B cell (primary cell): ENCODE measurements at regions not wholly inside any gene's neighbourhood (a gene's known extent, or its start where the extent isn't known, plus 50 kb on each side); places are given as distances from the start of the nearest gene placed in this dataset.

Experiments
- CTCF ChIP-seq: fragments of 200-600 bp; IDR thresholded peaks from one replicate; pipeline ENCODE4 v1.8.0; 2022; ENCODE audit warnings: antibody characterized with exemption, mild to moderate bottlenecking
- EZH2 ChIP-seq: IDR thresholded peaks from 2 replicates; pipeline ENCODE4 v1.6.1; 2012; ENCODE audit warnings: borderline replicate concordance, low read depth, mild to moderate bottlenecking, moderate library complexity, low read length; ENCODE audit not compliant: insufficient read depth, poor library complexity, severe bottlenecking

GRCh38 chr10:6840766-6841165 is 260.7 kb upstream of the PRKCQ start:
- TF ChIP-seq CTCF, result no peak
- TF ChIP-seq EZH2, result no peak
